Esophagus squamous epithelium (tissue), 5 donors: ENCODE measurements at regions not wholly inside any gene's neighbourhood (a gene's known extent, or its start where the extent isn't known, plus 50 kb on each side); places are given as distances from the start of the nearest gene placed in this dataset.
"Not testable (repeated sequence)": the region's sequence is repeated elsewhere in the genome, so short reads cannot be mapped to it uniquely, and the experiment has no call there.

Experiments used
- DNase-seq: peaks from one replicate; lab custom pipeline; 2025; lab: John Stamatoyannopoulos, UW
- H3K27ac ChIP-seq, 4 donors: fragments of 200-600 bp; sonication (generic); one replicate each; pipeline ENCODE4 v1.5.1; 2016 to 2019; ENCODE audit warnings: mild to moderate bottlenecking in 1 of 4
- H3K27me3 ChIP-seq, 4 donors: fragments of 200-600 bp; sonication (generic); 1 replicate in 3 of 4; 2 replicates in 1 of 4; pipeline versions ENCODE4 v1.5.1 to v1.6.0; 2017 to 2021; ENCODE audit warnings: antibody characterized with exemption in 1 of 4
- H3K36me3 ChIP-seq, 3 donors: fragments of 200-600 bp; sonication (generic); one replicate each; pipeline ENCODE4 v1.5.1; 2016 to 2019
- H3K4me1 ChIP-seq, 3 donors: fragments of 200-600 bp; sonication (generic); one replicate each; pipeline ENCODE4 v1.5.1; 2017 to 2019
- H3K4me3 ChIP-seq, 4 donors: fragments of 200-600 bp; sonication (generic); 1 replicate in 3 of 4; 2 replicates in 1 of 4; pipeline ENCODE4 v1.5.1; 2016 to 2019; ENCODE audit warnings: mild to moderate bottlenecking in 2 of 4, moderate library complexity in 1 of 4
- H3K9me3 ChIP-seq, 3 donors: fragments of 200-600 bp; sonication (generic); one replicate each; pipeline ENCODE4 v1.5.1; 2016 to 2019
- CTCF ChIP-seq, 6 experiments: fragments of 450-650 bp in 4 of 6; fragments of 200-600 bp in 2 of 6; sonication (generic) in 2 of 6; IDR thresholded peaks; one replicate each; pipeline ENCODE4 v1.5.1; 2016 to 2019; ENCODE audit warnings: antibody characterized with exemption in 6 of 6, mild to moderate bottlenecking in 4 of 6, moderate library complexity in 4 of 6
- POLR2A ChIP-seq, 4 donors: fragments of 450-650 bp; IDR thresholded peaks; one replicate each; pipeline ENCODE4 v1.6.1; 2017; ENCODE audit warnings: antibody characterized with exemption in 4 of 4, mild to moderate bottlenecking in 4 of 4, moderate library complexity in 3 of 4
- WGBS, 2 donors: methylation state at CpG; one replicate each; pipeline ENCODE4 v1.1.5; 2018; 5-methylcytosine and 5-hydroxymethylcytosine counted together
- intact Hi-C: fragments of 100-400 bp; cut with DNase I; formaldehyde crosslinking; loops from one replicate; pipeline ENCODE4 v1.15.0; 2022
- donor health status: DM: yes; HTN: yes; CAD: no.

GRCh38 chr7:52584041-52584440 lies 451.4 kb upstream of the POM121L12 start:
- intact Hi-C loops: no loop called here
- no peak for TF ChIP-seq POLR2A (IDR thresholded peaks at IDR 0.05)
- TF ChIP-seq CTCF (IDR thresholded peaks at IDR 0.05): no peak
- Histone ChIP-seq H3K36me3 (no peaks in the 10 kb centered on the region), H3K27me3 (no peaks in the 10 kb centered on the region), H3K27ac (no peak overlapping the region), H3K4me3 (no peak overlapping the region), H3K9me3 (no peaks in the 10 kb centered on the region), H3K4me1 (no peaks in the 10 kb centered on the region)
- no peak for DNase-seq
- 58 to 61% methylated on average over 2 of the region's 2 CpGs for WGBS, 2 donors

- not testable (repeated sequence) for H3K36me3 ChIP-seq, DNase-seq
- WGBS, 2 donors: 92 to 98% methylated on average over 4 to 6 of the region's 6 CpGs
These were observed 462.3 kb upstream of the POM121L12 start for GRCh38 chr7:52573141-52573540.

GRCh38 chr7:52571026-52571425 lies 464.4 kb upstream of the POM121L12 start:
- no peak for DNase-seq
- Histone ChIP-seq H3K9me3 (no peaks in the 10 kb centered on the region), H3K4me3 (no peak overlapping the region), H3K36me3 (no peaks in the 10 kb centered on the region), H3K27ac (no peak overlapping the region), H3K27me3 (no peaks in the 10 kb centered on the region), H3K4me1 (no peaks in the 10 kb centered on the region)
- 53 to 70% methylated on average over 3 of the region's 3 CpGs for WGBS, 2 donors
- intact Hi-C loops: no loop called here
- TF ChIP-seq POLR2A (IDR thresholded peaks at IDR 0.05): no peak
- TF ChIP-seq CTCF (IDR thresholded peaks at IDR 0.05): no peak

More at GRCh38 chr7:52573141-52573540, 462.3 kb upstream of the POM121L12 start:
- H3K9me3 ChIP-seq, intact Hi-C loops, H3K4me3 ChIP-seq, H3K27ac ChIP-seq, H3K4me1 ChIP-seq, H3K27me3 ChIP-seq: not testable (repeated sequence)

- no peak overlapping the region for H3K27ac ChIP-seq
- H3K4me1 ChIP-seq: no peaks in the 10 kb centered on the region
- TF ChIP-seq CTCF (IDR thresholded peaks at IDR 0.05) (no peak), POLR2A (IDR thresholded peaks at IDR 0.05) (no peak)
- no peaks in the 10 kb centered on the region for H3K36me3 ChIP-seq
- H3K27me3 ChIP-seq: no peaks in the 10 kb centered on the region
- intact Hi-C loops: no loop called here
- no peak overlapping the region for H3K4me3 ChIP-seq
- no peaks in the 10 kb centered on the region for H3K9me3 ChIP-seq
- 64 to 86% methylated on average over 3 of the region's 3 CpGs for WGBS, 2 donors
- no peak for DNase-seq
These were observed 466.3 kb upstream of the POM121L12 start for GRCh38 chr7:52569151-52569550.

- no peaks in the 10 kb centered on the region for H3K27me3 ChIP-seq
- no peak overlapping the region for H3K27ac ChIP-seq
- no peaks in the 10 kb centered on the region for H3K36me3 ChIP-seq
- no peaks in the 10 kb centered on the region for H3K4me1 ChIP-seq
- no peak overlapping the region for H3K4me3 ChIP-seq
- no peak for DNase-seq
- intact Hi-C loops: no loop called here
- no peak for TF ChIP-seq CTCF (IDR thresholded peaks at IDR 0.05)
- WGBS, 2 donors: 65% methylated on average over 5 of the region's 5 CpGs
- no peaks in the 10 kb centered on the region for H3K9me3 ChIP-seq
These were observed 469.5 kb upstream of the POM121L12 start for GRCh38 chr7:52565974-52566373.

GRCh38 chr7:52555805-52556204 lies 479.6 kb upstream of the POM121L12 start:
- 64% methylated on average over 4 of the region's 4 CpGs for WGBS, 2 donors
- Histone ChIP-seq H3K9me3 (no peaks in the 10 kb centered on the region), H3K27ac (no peak overlapping the region), H3K4me1 (no peaks in the 10 kb centered on the region), H3K4me3 (no peak overlapping the region), H3K27me3 (no peaks in the 10 kb centered on the region), H3K36me3 (no peaks in the 10 kb centered on the region)
- DNase-seq: no peak
- TF ChIP-seq POLR2A (IDR thresholded peaks at IDR 0.05) (no peak), CTCF (IDR thresholded peaks at IDR 0.05) (no peak)
- intact Hi-C loops: no loop called here
